Astrocyte (in vitro differentiated cells and primary cell): ENCODE measurements at regions not wholly inside any gene's neighbourhood (a gene's known extent, or its start where the extent isn't known, plus 50 kb on each side); places are given as distances from the start of the nearest gene placed in this dataset.

Experiments
- DNase-seq: peaks from one replicate; pipeline ENCODE4 v3.0.0-alpha.2; 2010; ENCODE audit warnings: low read depth
- FAIRE-seq: peaks from 2 replicates; lab custom pipeline; 2011; peaks lifted over from hg19 to GRCh38; lab: Jason Lieb, UNC
- H2AFZ ChIP-seq: 2 replicates; pipeline ENCODE4 v1.6.0; 2012; ENCODE audit warnings: low read depth, low read length, inconsistent platforms
- H3K27ac ChIP-seq: 2 replicates; pipeline ENCODE4 v1.5.1; 2011; ENCODE audit warnings: low read depth, low read length, inconsistent platforms
- H3K27me3 ChIP-seq: 2 replicates; pipeline ENCODE4 v1.6.0; 2011; ENCODE audit warnings: low read length, inconsistent platforms; ENCODE audit not compliant: insufficient read depth
- H3K36me3 ChIP-seq: 2 replicates; pipeline ENCODE4 v1.5.1; 2011; ENCODE audit warnings: low read length, inconsistent platforms; ENCODE audit not compliant: insufficient read depth
- H3K4me1 ChIP-seq: 2 replicates; pipeline ENCODE4 v1.5.1; 2011; ENCODE audit warnings: low read length, inconsistent platforms; ENCODE audit not compliant: insufficient read depth
- H3K4me2 ChIP-seq: 2 replicates; pipeline ENCODE4 v1.6.0; 2012; ENCODE audit warnings: low read length, inconsistent platforms
- H3K4me3 ChIP-seq: 2 replicates; pipeline ENCODE4 v1.5.1; 2011; ENCODE audit warnings: low read depth, mild to moderate bottlenecking, low read length, inconsistent platforms; ENCODE audit not compliant: insufficient read depth
- H3K79me2 ChIP-seq: 2 replicates; pipeline ENCODE4 v1.6.0; 2012; ENCODE audit warnings: mild to moderate bottlenecking, low read length, inconsistent platforms; ENCODE audit not compliant: insufficient read depth
- H3K9ac ChIP-seq: 2 replicates; pipeline ENCODE4 v1.6.0; 2012; ENCODE audit warnings: mild to moderate bottlenecking, low read length, inconsistent platforms
- H3K9me3 ChIP-seq: 2 replicates; pipeline ENCODE4 v1.5.1; 2012; ENCODE audit warnings: low read depth, mild to moderate bottlenecking, low read length, inconsistent platforms; ENCODE audit not compliant: insufficient read depth
- H4K20me1 ChIP-seq: 2 replicates; pipeline ENCODE4 v1.6.0; 2012; ENCODE audit warnings: low read length, inconsistent platforms; ENCODE audit not compliant: insufficient read depth
- H3K27ac Mint-ChIP-seq: one replicate; pipeline ENCODE4 v1.8.0; 2021; ENCODE audit warnings: mild to moderate bottlenecking, mixed read lengths; ENCODE audit not compliant: unreplicated experiment
- H3K27me3 Mint-ChIP-seq: one replicate; pipeline ENCODE4 v1.8.0; 2021; ENCODE audit warnings: low read depth, mixed read lengths; ENCODE audit not compliant: unreplicated experiment
- H3K36me3 Mint-ChIP-seq: one replicate; pipeline ENCODE4 v1.8.0; 2021; ENCODE audit warnings: low read depth, mixed read lengths; ENCODE audit not compliant: unreplicated experiment
- H3K4me1 Mint-ChIP-seq: one replicate; pipeline ENCODE4 v1.8.0; 2021; ENCODE audit warnings: low read depth, mixed read lengths; ENCODE audit not compliant: unreplicated experiment
- H3K4me3 Mint-ChIP-seq: one replicate; pipeline ENCODE4 v1.8.0; 2021; ENCODE audit warnings: mild to moderate bottlenecking, moderate library complexity, mixed read lengths; ENCODE audit not compliant: unreplicated experiment
- H3K9me3 Mint-ChIP-seq: one replicate; pipeline ENCODE4 v1.8.0; 2021; ENCODE audit warnings: mild to moderate bottlenecking, mixed read lengths; ENCODE audit not compliant: unreplicated experiment
- CTCF ChIP-seq: IDR thresholded peaks from 2 replicates; pipeline ENCODE4 v1.5.1; 2011; ENCODE audit warnings: low read depth, mild to moderate bottlenecking, inconsistent platforms, low read length, moderate library complexity; ENCODE audit not compliant: insufficient read depth
- EZH2 ChIP-seq: IDR thresholded peaks from 2 replicates; pipeline ENCODE4 v1.6.1; 2012; ENCODE audit warnings: mild to moderate bottlenecking, low read length, inconsistent platforms; ENCODE audit not compliant: insufficient read depth

GRCh38 chr2:78634425-78634824, 391.1 kb upstream of the REG3G start:
- no peaks in the 10 kb centered on the region for H3K4me1 Mint-ChIP-seq
- FAIRE-seq: no peak
- no peak for DNase-seq

GRCh38 chr2:78644854-78645253, 380.6 kb upstream of the REG3G start:
- Histone ChIP-seq H3K4me1 (no peaks in the 10 kb centered on the region), H3K9me3 (no peaks in the 10 kb centered on the region), H3K4me2 (no peak overlapping the region), H3K36me3 (no peaks in the 10 kb centered on the region), H2AFZ (no peak overlapping the region), H4K20me1 (no peaks in the 10 kb centered on the region), H3K4me3 (no peak overlapping the region), H3K27me3 (no peaks in the 10 kb centered on the region), H3K9ac (no peak overlapping the region), H3K79me2 (no peaks in the 10 kb centered on the region), H3K27ac (no peak overlapping the region)
- Mint-ChIP-seq H3K27me3 (no peaks in the 10 kb centered on the region), H3K9me3 (no peaks in the 10 kb centered on the region), H3K4me1 (peaks cover 25% of the 10 kb centered on the region), H3K27ac (peak overlapping the region; percentile 35), H3K36me3 (no peaks in the 10 kb centered on the region), H3K4me3 (no peak overlapping the region)
- no peak for FAIRE-seq
- TF ChIP-seq CTCF: no peak
- no peak for TF ChIP-seq EZH2
- DNase-seq: no peak

More at GRCh38 chr2:78634425-78634824, 391.1 kb upstream of the REG3G start:
- no peaks in the 10 kb centered on the region for H3K79me2 ChIP-seq
- no peak overlapping the region for H2AFZ ChIP-seq
- H3K4me3 ChIP-seq: no peak overlapping the region
- no peak for TF ChIP-seq CTCF
- no peak for TF ChIP-seq EZH2
- H3K9ac ChIP-seq: no peak overlapping the region
- no peaks in the 10 kb centered on the region for H4K20me1 ChIP-seq
- Mint-ChIP-seq H3K27ac (no peak overlapping the region), H3K36me3 (no peaks in the 10 kb centered on the region), H3K27me3 (no peaks in the 10 kb centered on the region), H3K4me3 (no peak overlapping the region), H3K9me3 (peaks cover 3% of the 10 kb centered on the region)
- no peaks in the 10 kb centered on the region for H3K36me3 ChIP-seq
- no peak overlapping the region for H3K4me2 ChIP-seq
- no peak overlapping the region for H3K27ac ChIP-seq
- H3K27me3 ChIP-seq: no peaks in the 10 kb centered on the region
- no peaks in the 10 kb centered on the region for H3K9me3 ChIP-seq
- no peaks in the 10 kb centered on the region for H3K4me1 ChIP-seq

GRCh38 chr2:78646533-78647364, 378.8 kb upstream of the REG3G start:
- DNase-seq: no peak
- Mint-ChIP-seq H3K4me1 (peaks cover 30% of the 10 kb centered on the region), H3K36me3 (no peaks in the 10 kb centered on the region), H3K4me3 (no peak overlapping the region), H3K27ac (peak overlapping the region; percentile 82), H3K27me3 (no peaks in the 10 kb centered on the region), H3K9me3 (no peaks in the 10 kb centered on the region)
- no peak overlapping the region for H3K4me3 ChIP-seq
- no peak overlapping the region for H3K27ac ChIP-seq
- no peak overlapping the region for H2AFZ ChIP-seq
- H3K4me1 ChIP-seq: no peaks in the 10 kb centered on the region
- H3K9me3 ChIP-seq: no peaks in the 10 kb centered on the region
- no peak for FAIRE-seq
- no peaks in the 10 kb centered on the region for H3K27me3 ChIP-seq
- no peaks in the 10 kb centered on the region for H4K20me1 ChIP-seq
- H3K9ac ChIP-seq: no peak overlapping the region
- H3K36me3 ChIP-seq: no peaks in the 10 kb centered on the region
- H3K79me2 ChIP-seq: no peaks in the 10 kb centered on the region
- no peak overlapping the region for H3K4me2 ChIP-seq
- TF ChIP-seq EZH2 (no peak), CTCF (no peak)
